ENCODE measurements at regions not wholly inside any gene's neighbourhood (a gene's known extent, or its start where the extent isn't known, plus 50 kb on each side); places are given as distances from the start of the nearest gene placed in this dataset.

- Mint-ChIP-seq H3K4me1 (no peaks in the 10 kb centered on the region), H3K4me3 (no peak overlapping the region), H3K27me3 (no peaks in the 10 kb centered on the region)
These were observed 1434.7 kb upstream of the WWC1 start for GRCh38 chr5:166856791-166857190.

GRCh38 chr5:166860426-166860825, 1431.0 kb upstream of the WWC1 start:
- Mint-ChIP-seq H3K4me3 (no peak overlapping the region), H3K27ac (no peak overlapping the region), H3K9me3 (no peaks in the 10 kb centered on the region), H3K4me1 (no peaks in the 10 kb centered on the region), H3K27me3 (no peaks in the 10 kb centered on the region), H3K36me3 (no peaks in the 10 kb centered on the region)

More at GRCh38 chr5:166856791-166857190, 1434.7 kb upstream of the WWC1 start:
- no peaks in the 10 kb centered on the region for H3K9me3 Mint-ChIP-seq
- no peaks in the 10 kb centered on the region for H3K36me3 Mint-ChIP-seq
- H3K27ac Mint-ChIP-seq, result no peak overlapping the region

GRCh38 chr5:166862581-166862980, 1428.9 kb upstream of the WWC1 start:
- Mint-ChIP-seq H3K4me1 (no peaks in the 10 kb centered on the region), H3K9me3 (no peaks in the 10 kb centered on the region), H3K4me3 (no peak overlapping the region), H3K27ac (no peak overlapping the region), H3K27me3 (no peaks in the 10 kb centered on the region), H3K36me3 (no peaks in the 10 kb centered on the region)

GRCh38 chr5:166865206-166865605, 1426.2 kb upstream of the WWC1 start:
- Mint-ChIP-seq H3K36me3 (no peaks in the 10 kb centered on the region), H3K27me3 (no peaks in the 10 kb centered on the region), H3K4me3 (no peak overlapping the region), H3K27ac (no peak overlapping the region), H3K9me3 (no peaks in the 10 kb centered on the region), H3K4me1 (no peaks in the 10 kb centered on the region)

- peaks cover 14% of the 10 kb centered on the region for H3K9me3 Mint-ChIP-seq
- H3K4me3 Mint-ChIP-seq, result no peak overlapping the region
- no peaks in the 10 kb centered on the region for H3K4me1 Mint-ChIP-seq
- no peaks in the 10 kb centered on the region for H3K36me3 Mint-ChIP-seq
- H3K27ac Mint-ChIP-seq, result no peak overlapping the region
- H3K27me3 Mint-ChIP-seq, result no peaks in the 10 kb centered on the region
These were observed 1411.0 kb upstream of the WWC1 start for GRCh38 chr5:166880456-166880855.

GRCh38 chr5:166881802-166882201, 1409.6 kb upstream of the WWC1 start:
- Mint-ChIP-seq H3K36me3 (no peaks in the 10 kb centered on the region), H3K4me3 (no peak overlapping the region), H3K27me3 (no peaks in the 10 kb centered on the region), H3K9me3 (peaks cover 14% of the 10 kb centered on the region), H3K4me1 (no peaks in the 10 kb centered on the region), H3K27ac (no peak overlapping the region)

- peaks cover 14% of the 10 kb centered on the region for H3K9me3 Mint-ChIP-seq
- no peak overlapping the region for H3K27ac Mint-ChIP-seq
- H3K36me3 Mint-ChIP-seq, result no peaks in the 10 kb centered on the region
- H3K27me3 Mint-ChIP-seq, result no peaks in the 10 kb centered on the region
- no peak overlapping the region for H3K4me3 Mint-ChIP-seq
- H3K4me1 Mint-ChIP-seq, result no peaks in the 10 kb centered on the region
These were observed 1408.4 kb upstream of the WWC1 start for GRCh38 chr5:166883016-166883415.

- Mint-ChIP-seq H3K36me3 (no peaks in the 10 kb centered on the region), H3K9me3 (peaks cover 10% of the 10 kb centered on the region), H3K27me3 (no peaks in the 10 kb centered on the region), H3K4me3 (no peak overlapping the region), H3K27ac (no peak overlapping the region), H3K4me1 (no peaks in the 10 kb centered on the region)
These were observed 1393.3 kb upstream of the WWC1 start for GRCh38 chr5:166898166-166898565.

- H3K27me3 Mint-ChIP-seq, result no peaks in the 10 kb centered on the region
- H3K4me3 Mint-ChIP-seq, result no peak overlapping the region
- peaks cover 10% of the 10 kb centered on the region for H3K9me3 Mint-ChIP-seq
- no peaks in the 10 kb centered on the region for H3K4me1 Mint-ChIP-seq
- H3K27ac Mint-ChIP-seq, result no peak overlapping the region
- no peaks in the 10 kb centered on the region for H3K36me3 Mint-ChIP-seq
These were observed 1392.1 kb upstream of the WWC1 start for GRCh38 chr5:166899343-166899742.

- no peaks in the 10 kb centered on the region for H3K36me3 Mint-ChIP-seq
- no peaks in the 10 kb centered on the region for H3K4me1 Mint-ChIP-seq
- no peak overlapping the region for H3K27ac Mint-ChIP-seq
- no peak overlapping the region for H3K4me3 Mint-ChIP-seq
- no peaks in the 10 kb centered on the region for H3K9me3 Mint-ChIP-seq
- H3K27me3 Mint-ChIP-seq, result no peaks in the 10 kb centered on the region
These were observed 1386.9 kb upstream of the WWC1 start for GRCh38 chr5:166904571-166904970.

- no peaks in the 10 kb centered on the region for H3K27me3 Mint-ChIP-seq
- no peak overlapping the region for H3K27ac Mint-ChIP-seq
- H3K9me3 Mint-ChIP-seq, result no peaks in the 10 kb centered on the region
These were observed 1384.3 kb upstream of the WWC1 start for GRCh38 chr5:166906991-166907713.

GRCh38 chr5:166909040-166909439, 1382.4 kb upstream of the WWC1 start:
- no peaks in the 10 kb centered on the region for H3K4me1 Mint-ChIP-seq
- H3K27me3 Mint-ChIP-seq, result no peaks in the 10 kb centered on the region
- no peaks in the 10 kb centered on the region for H3K9me3 Mint-ChIP-seq
- H3K4me3 Mint-ChIP-seq, result no peak overlapping the region
- H3K36me3 Mint-ChIP-seq, result no peaks in the 10 kb centered on the region
- no peak overlapping the region for H3K27ac Mint-ChIP-seq

More at GRCh38 chr5:166906991-166907713, 1384.3 kb upstream of the WWC1 start:
- Mint-ChIP-seq H3K36me3 (no peaks in the 10 kb centered on the region), H3K4me1 (no peaks in the 10 kb centered on the region), H3K4me3 (no peak overlapping the region)

GRCh38 chr5:166909926-166910325, 1381.5 kb upstream of the WWC1 start:
- no peak overlapping the region for H3K27ac Mint-ChIP-seq
- no peaks in the 10 kb centered on the region for H3K9me3 Mint-ChIP-seq
- no peaks in the 10 kb centered on the region for H3K36me3 Mint-ChIP-seq
- H3K4me3 Mint-ChIP-seq, result no peak overlapping the region
- no peaks in the 10 kb centered on the region for H3K4me1 Mint-ChIP-seq
- no peaks in the 10 kb centered on the region for H3K27me3 Mint-ChIP-seq

- no peak overlapping the region for H3K4me3 Mint-ChIP-seq
- no peaks in the 10 kb centered on the region for H3K4me1 Mint-ChIP-seq
- H3K27ac Mint-ChIP-seq, result no peak overlapping the region
- no peaks in the 10 kb centered on the region for H3K9me3 Mint-ChIP-seq
- H3K36me3 Mint-ChIP-seq, result no peaks in the 10 kb centered on the region
- no peaks in the 10 kb centered on the region for H3K27me3 Mint-ChIP-seq
These were observed 1380.5 kb upstream of the WWC1 start for GRCh38 chr5:166910995-166911394.

- H3K4me3 Mint-ChIP-seq, result no peak overlapping the region
- H3K9me3 Mint-ChIP-seq, result no peaks in the 10 kb centered on the region
- no peaks in the 10 kb centered on the region for H3K4me1 Mint-ChIP-seq
- no peaks in the 10 kb centered on the region for H3K27me3 Mint-ChIP-seq
- H3K27ac Mint-ChIP-seq, result no peak overlapping the region
- no peaks in the 10 kb centered on the region for H3K36me3 Mint-ChIP-seq
These were observed 1375.4 kb upstream of the WWC1 start for GRCh38 chr5:166916021-166916420.

GRCh38 chr5:166926138-166926537, 1365.3 kb upstream of the WWC1 start:
- H3K9me3 Mint-ChIP-seq, result peaks cover 11% of the 10 kb centered on the region
- no peaks in the 10 kb centered on the region for H3K27me3 Mint-ChIP-seq
- H3K27ac Mint-ChIP-seq, result no peak overlapping the region
- no peaks in the 10 kb centered on the region for H3K4me1 Mint-ChIP-seq
- H3K4me3 Mint-ChIP-seq, result no peak overlapping the region
- no peaks in the 10 kb centered on the region for H3K36me3 Mint-ChIP-seq
